ENCODE measurements at regions not wholly inside any gene's neighbourhood (a gene's known extent, or its start where the extent isn't known, plus 50 kb on each side); places are given as distances from the start of the nearest gene placed in this dataset.
"Not testable (repeated sequence)": the region's sequence is repeated elsewhere in the genome, so short reads cannot be mapped to it uniquely, and the experiment has no call there.

- no peak for FAIRE-seq
Observed at GRCh38 chr2:173468266-173468793, 113.7 kb downstream of the CDCA7 start.

DNA sequence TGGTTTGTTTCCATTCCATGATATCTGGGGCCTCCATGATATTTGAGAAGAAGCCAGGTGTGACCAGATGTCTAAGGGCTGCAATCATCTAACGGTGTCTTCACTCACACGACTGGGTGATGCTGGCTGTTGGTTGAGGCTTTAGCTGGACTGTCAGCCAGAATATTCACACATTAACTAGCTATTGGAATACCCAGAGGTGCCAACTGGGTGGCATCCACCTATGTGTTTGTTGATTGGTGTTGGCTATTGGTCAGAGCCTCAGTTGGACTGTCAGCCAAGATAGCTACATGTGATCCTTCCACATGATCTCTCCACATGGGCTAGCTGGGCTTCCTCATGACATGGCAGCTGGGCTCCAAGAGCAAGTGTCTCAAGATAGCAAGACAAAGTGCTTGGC, 117.4 kb downstream of the CDCA7 start:
- no peak for FAIRE-seq

- FAIRE-seq: no peak
Observed at GRCh38 chr2:173483137-173483536, 128.5 kb downstream of the CDCA7 start.

- no peak for FAIRE-seq
Observed at GRCh38 chr2:173488861-173489260, 134.2 kb downstream of the CDCA7 start.

DNA sequence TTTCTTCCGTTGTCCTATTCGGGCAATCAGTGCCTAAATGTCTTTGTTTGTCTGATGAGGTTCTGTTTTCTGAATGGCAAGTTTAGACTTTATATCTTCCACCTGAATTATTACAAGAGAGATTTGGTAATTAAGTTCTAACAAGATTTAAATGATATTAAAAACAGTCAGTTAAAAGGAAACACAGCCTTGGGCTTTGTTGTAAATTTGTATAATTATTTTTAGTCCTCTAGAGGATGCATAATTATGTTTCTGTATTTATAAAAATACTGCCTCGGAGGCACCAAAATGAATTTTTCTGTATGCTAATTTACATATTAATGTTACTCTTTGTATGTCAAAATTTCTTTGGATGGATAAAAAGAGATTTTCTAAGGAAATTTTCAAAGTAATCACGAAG, 136.7 kb downstream of the CDCA7 start:
- FAIRE-seq: no peak

DNA sequence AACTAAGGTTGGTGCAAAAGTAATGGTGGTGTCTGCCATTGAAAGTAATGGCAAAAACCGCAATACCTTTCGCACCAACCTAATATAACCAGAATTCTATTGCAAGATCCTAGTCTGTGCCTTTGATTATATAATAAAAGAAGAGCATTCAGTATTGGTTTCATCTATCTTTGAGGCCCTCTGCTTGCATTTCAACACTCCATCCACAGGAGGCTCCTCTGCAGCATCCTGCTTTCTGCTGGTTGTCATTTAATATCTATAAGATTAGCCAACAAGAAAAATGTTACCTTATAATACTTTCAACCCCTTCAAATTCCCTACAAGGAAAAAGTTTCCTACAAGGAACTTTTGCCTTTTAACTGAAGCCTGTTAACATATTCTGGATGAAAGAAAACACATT, 139.2 kb downstream of the CDCA7 start:
- FAIRE-seq: no peak

DNA sequence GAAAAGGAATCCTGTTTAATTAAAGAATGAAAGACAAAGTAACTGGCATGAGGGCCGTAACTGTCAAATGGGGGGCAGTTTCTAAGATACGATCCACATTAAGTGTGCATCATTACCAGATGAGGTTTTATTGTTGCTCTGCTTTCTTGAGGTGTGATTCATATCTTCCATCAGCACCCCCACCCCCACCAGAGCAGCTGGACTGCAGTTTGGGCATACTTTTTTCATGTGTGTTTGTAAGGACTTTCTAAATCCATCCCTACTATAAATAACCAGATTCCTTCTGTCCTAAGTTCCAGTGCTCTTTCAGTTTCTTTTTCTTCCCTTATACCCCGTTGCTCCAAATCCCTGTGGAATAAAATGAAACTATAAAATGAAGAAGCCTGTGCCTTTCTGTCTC, 142.1 kb downstream of the CDCA7 start:
- FAIRE-seq: no peak

GRCh38 chr2:173500953-173501352, 146.3 kb downstream of the CDCA7 start:
- FAIRE-seq: no peak

DNA sequence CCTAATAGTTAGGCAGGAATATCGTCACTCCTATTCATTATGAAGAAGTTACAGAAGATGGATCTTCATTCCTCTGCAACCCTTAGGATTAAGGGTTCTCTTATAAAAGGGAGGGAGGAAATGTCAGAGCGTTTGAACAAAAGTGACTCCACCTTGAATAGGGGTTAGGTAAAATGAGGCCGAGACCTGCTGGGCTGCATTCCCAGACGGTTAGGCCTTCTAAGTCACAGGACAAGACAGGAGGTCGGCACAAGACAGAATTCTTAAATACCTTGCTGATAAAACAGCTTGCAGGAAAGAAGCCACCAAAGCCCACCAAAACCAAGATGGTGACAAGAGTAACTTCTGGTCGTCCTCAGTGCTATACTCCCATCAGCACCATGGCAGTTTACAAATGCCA, 147.6 kb downstream of the CDCA7 start:
- no peak for FAIRE-seq

- FAIRE-seq: peak; percentile 91
Observed at GRCh38 chr2:173511357-173511756, 156.7 kb downstream of the CDCA7 start.

GRCh38 chr2:173511942-173512341, 157.3 kb downstream of the CDCA7 start:
- no peak for FAIRE-seq

- no peak for FAIRE-seq
Observed at GRCh38 chr2:173513107-173513727, 158.5 kb downstream of the CDCA7 start.

DNA sequence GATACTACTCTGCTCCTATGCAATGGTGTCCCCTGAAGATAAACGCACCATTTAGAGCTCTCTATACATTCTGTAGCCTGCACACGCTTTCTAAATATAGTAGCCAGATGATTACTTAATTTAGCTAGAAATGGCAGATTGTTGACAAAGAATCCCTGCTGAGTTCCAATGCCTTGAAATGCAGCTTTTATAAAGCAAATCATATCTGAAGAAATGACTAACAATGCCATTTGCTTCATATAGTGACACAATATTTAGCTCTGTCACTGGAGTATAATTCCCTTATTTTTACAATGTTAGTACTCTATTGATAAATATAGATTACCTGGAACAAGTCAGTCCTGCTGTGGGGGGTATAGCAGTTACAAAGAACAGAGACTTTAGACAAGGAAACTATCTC, 166.2 kb downstream of the CDCA7 start:
- FAIRE-seq: no peak

GRCh38 chr2:173521450-173522192, 166.9 kb downstream of the CDCA7 start:
- FAIRE-seq: no peak

- no peak for FAIRE-seq
Observed at GRCh38 chr2:173523497-173523896, 168.8 kb downstream of the CDCA7 start.

DNA sequence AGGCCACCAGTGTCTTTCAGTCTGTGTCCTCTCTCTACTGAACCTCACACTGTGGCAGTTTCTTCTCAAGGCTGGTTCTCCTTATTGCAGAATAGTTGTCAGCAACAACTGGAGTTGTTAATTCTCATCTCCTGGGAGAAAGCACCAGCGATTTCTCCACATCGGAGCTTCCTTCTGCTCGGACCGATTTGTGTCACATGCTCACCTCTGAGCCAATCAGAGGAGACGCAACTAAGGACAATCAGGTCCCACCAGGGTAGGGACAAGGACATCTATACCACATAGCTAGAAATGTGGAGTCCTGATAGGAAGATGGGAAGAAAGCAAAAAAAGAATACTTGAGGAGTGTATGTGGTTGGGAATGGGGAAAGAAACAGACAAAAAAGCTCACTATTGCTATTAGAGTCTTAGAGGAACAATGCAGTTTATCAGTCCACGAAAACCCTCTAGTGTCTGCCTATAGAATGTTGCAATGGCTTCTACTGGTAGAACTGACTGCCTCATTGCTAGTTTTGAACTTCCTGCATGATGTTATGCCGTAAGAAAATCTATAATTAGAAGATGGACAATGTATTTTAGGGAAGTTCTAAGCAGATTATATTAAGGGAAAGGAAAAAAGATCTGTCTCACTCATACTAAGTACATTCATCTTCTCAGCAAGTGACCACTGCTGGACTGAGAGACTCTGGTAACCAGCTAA, 169.7 kb downstream of the CDCA7 start:
- no peak for FAIRE-seq

- not testable (repeated sequence) for FAIRE-seq
Observed at GRCh38 chr2:173532732-173533531, 178.3 kb downstream of the CDCA7 start.

GRCh38 chr2:173537694-173538093, 183.0 kb downstream of the CDCA7 start:
- no peak for FAIRE-seq

DNA sequence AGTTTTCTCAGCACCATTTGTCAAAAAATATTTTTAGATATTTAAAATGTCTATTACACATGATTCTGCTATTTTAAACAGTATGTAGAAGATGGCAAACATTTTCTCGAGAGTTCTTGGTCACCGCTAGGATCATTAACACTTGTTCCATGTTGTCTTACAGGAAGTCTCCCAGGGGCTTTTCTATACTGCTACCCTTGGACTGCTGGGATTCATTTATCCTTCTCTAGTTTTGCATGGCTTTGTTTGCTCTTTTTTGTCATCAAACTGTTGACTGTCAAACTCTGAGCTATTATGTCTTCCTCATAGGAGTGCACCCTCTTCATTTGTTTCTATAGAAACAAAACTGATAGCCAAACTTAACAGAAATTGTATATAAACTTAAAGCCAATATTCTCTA, 184.9 kb downstream of the CDCA7 start:
- FAIRE-seq: no peak

DNA sequence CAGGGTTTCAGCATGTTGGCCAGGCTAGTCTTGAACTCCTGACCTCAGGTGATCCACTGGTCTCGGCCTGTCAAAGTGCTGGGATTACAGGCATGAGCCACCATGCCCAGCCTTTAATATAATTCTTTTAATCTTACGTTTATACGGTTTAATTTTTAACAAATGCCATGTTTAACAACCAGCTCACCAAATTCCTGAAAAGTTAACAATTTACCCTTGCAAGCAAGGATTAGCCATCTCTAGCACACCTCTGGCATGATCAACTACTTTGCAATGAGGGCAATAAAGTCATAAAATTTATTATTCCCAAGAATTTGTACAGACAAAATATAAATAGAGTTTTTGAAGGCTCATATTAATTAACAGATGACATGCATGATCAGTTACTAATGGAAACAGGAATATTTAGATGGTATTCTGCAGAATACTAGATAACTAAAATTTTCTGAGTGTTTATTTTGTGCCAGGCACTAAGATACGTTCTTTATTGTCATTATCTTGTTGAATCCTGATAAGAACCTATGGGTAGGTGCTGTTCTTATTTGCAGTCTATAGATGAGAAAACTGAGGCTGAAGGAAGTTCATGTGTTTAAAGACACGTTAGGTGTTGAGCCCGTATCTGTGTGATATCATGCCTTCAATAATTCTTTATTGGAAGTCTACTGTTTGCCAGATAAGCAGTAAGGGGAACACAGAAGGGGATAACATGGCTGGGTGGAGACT, 190.1 kb downstream of the CDCA7 start:
- peak; percentile 81 for FAIRE-seq

GRCh38 chr2:173545364-173545763, 190.7 kb downstream of the CDCA7 start:
- FAIRE-seq: no peak

- FAIRE-seq: no peak
Observed at GRCh38 chr2:173547499-173547898, 192.8 kb downstream of the CDCA7 start.
